Transverse colon (tissue), 4 donors: ENCODE measurements at regions not wholly inside any gene's neighbourhood (a gene's known extent, or its start where the extent isn't known, plus 50 kb on each side); places are given as distances from the start of the nearest gene placed in this dataset.

Experiments used
- DNase-seq: peaks from one replicate; pipeline ENCODE4 v3.0.0-alpha.2; 2019
- H3K27ac ChIP-seq, 4 donors: fragments of 200-600 bp; sonication (generic); 2 replicates each; pipeline ENCODE4 v1.5.1; 2016 to 2018; ENCODE audit warnings: inconsistent platforms in 4 of 4
- H3K27me3 ChIP-seq: fragments of 200-600 bp; sonication (generic); 2 replicates; pipeline ENCODE4 v1.5.1; 2017; ENCODE audit warnings: inconsistent platforms
- H3K36me3 ChIP-seq, 4 donors: fragments of 200-600 bp; sonication (generic); 2 replicates each; pipeline ENCODE4 v1.5.1; 2017 to 2019; ENCODE audit warnings: inconsistent platforms in 4 of 4
- H3K4me1 ChIP-seq, 4 donors: fragments of 200-600 bp; sonication (generic); 2 replicates each; pipeline ENCODE4 v1.5.1; 2017 to 2020; ENCODE audit warnings: inconsistent platforms in 4 of 4
- H3K4me3 ChIP-seq, 4 donors: fragments of 200-600 bp; sonication (generic); 1 replicate in 1 of 4; 2 replicates in 3 of 4; pipeline versions ENCODE4 v1.5.1 to v1.6.1; 2017 to 2019; ENCODE audit warnings: inconsistent platforms in 4 of 4
- H3K9me3 ChIP-seq, 2 donors: fragments of 200-600 bp; sonication (generic); 2 replicates each; pipeline ENCODE4 v1.5.1; 2017 to 2019; ENCODE audit warnings: inconsistent platforms in 2 of 2
- CTCF ChIP-seq, 5 experiments: fragments of 200-600 bp in 3 of 5; fragments of 450-650 bp in 2 of 5; sonication (generic) in 3 of 5; IDR thresholded peaks; 1 replicate in 2 of 5; 2 replicates in 3 of 5; pipeline ENCODE4 v1.5.1; 2016 to 2017; ENCODE audit warnings: antibody characterized with exemption in 5 of 5, inconsistent platforms in 3 of 5, mild to moderate bottlenecking in 2 of 5, moderate library complexity in 1 of 5
- EP300 ChIP-seq: sonication (generic); formaldehyde crosslinking; IDR thresholded peaks from one replicate; pipeline ENCODE4 v1.6.1; 2017; ENCODE audit warnings: antibody characterized with exemption, low read depth
- POLR2A ChIP-seq: fragments of 450-650 bp; IDR thresholded peaks from one replicate; pipeline ENCODE4 v1.6.1; 2016; ENCODE audit warnings: antibody characterized with exemption, mild to moderate bottlenecking, moderate library complexity
- POLR2AphosphoS5 ChIP-seq, 3 donors: sonication (generic); formaldehyde crosslinking; IDR thresholded peaks; one replicate each; pipeline ENCODE4 v1.6.1; 2016; ENCODE audit warnings: antibody characterized with exemption in 3 of 3
- WGBS, 2 donors: methylation state at CpG; one replicate each; pipeline ENCODE4 v1.1.5; 2018; ENCODE audit warnings: low coverage in 1 of 2; 5-methylcytosine and 5-hydroxymethylcytosine counted together
- in situ Hi-C, 4 donors: fragments of 200-750 bp; cut with MboI; loops; one replicate each; pipeline versions ENCODE4 v1.15.0 to v1.15.1; 2017; ENCODE audit warnings: low sequenced_read_pairs in 3 of 4, low pct_ligation_motif_present in 1 of 4, low pct_unique_long_range_greater_than_20kb in 1 of 4
- intact Hi-C: fragments of 100-400 bp; cut with DNase I; formaldehyde crosslinking; loops from one replicate; pipeline ENCODE4 v1.15.1; 2023; ENCODE audit warnings: low total_unique reads

- Histone ChIP-seq H3K36me3 (no peaks in the 10 kb centered on the region), H3K27me3 (no peaks in the 10 kb centered on the region), H3K9me3 (no peaks in the 10 kb centered on the region), H3K4me1 (no peaks in the 10 kb centered on the region), H3K4me3 (no peak overlapping the region), H3K27ac (no peak overlapping the region)
- no peak for DNase-seq
- intact Hi-C loops = no loop called here
- in situ Hi-C loops = no loop called here
- TF ChIP-seq POLR2A = no peak
- TF ChIP-seq EP300 = no peak
- no peak for TF ChIP-seq POLR2AphosphoS5 (IDR thresholded peaks at IDR 0.05)
- no peak for TF ChIP-seq CTCF (IDR thresholded peaks at IDR 0.05)
- 86% methylated on average over 3 of the region's 3 CpGs; no CpG with 5 or more reads in 1 of the 2 donors for WGBS, 2 donors
Measured at GRCh38 chr20:57951549-57951948, 241.7 kb upstream of the PMEPA1 start.

GRCh38 chr20:57950764-57951485, 241.1 kb upstream of the PMEPA1 start:
- TF ChIP-seq POLR2AphosphoS5 (IDR thresholded peaks at IDR 0.05) = no peak
- H3K27me3 ChIP-seq = no peaks in the 10 kb centered on the region
- in situ Hi-C loops = no loop called here
- H3K9me3 ChIP-seq = no peaks in the 10 kb centered on the region
- no peak overlapping the region for H3K27ac ChIP-seq
- DNase-seq = no peak
- no peaks in the 10 kb centered on the region for H3K4me1 ChIP-seq
- H3K4me3 ChIP-seq = no peak overlapping the region
- intact Hi-C loops = no loop called here
- no peaks in the 10 kb centered on the region for H3K36me3 ChIP-seq
- WGBS, 2 donors = 85 to 92% methylated on average over 2 to 14 of the region's 14 CpGs

GRCh38 chr20:57948180-57948955, 238.6 kb upstream of the PMEPA1 start:
- peak overlapping the region in 1 of 4 donors; percentile 19 for H3K27ac ChIP-seq
- in situ Hi-C loops = no loop called here
- no peaks in the 10 kb centered on the region for H3K27me3 ChIP-seq
- intact Hi-C loops = no loop called here
- DNase-seq = no peak
- no peaks in the 10 kb centered on the region for H3K36me3 ChIP-seq
- H3K9me3 ChIP-seq = no peaks in the 10 kb centered on the region
- WGBS, 2 donors = 86 to 91% methylated on average over 5 to 9 of the region's 9 CpGs
- no peak for TF ChIP-seq POLR2AphosphoS5 (IDR thresholded peaks at IDR 0.05)
- TF ChIP-seq EP300 = no peak
- no peak for TF ChIP-seq CTCF (IDR thresholded peaks at IDR 0.05)
- TF ChIP-seq POLR2A = no peak
- H3K4me1 ChIP-seq = no peaks in the 10 kb centered on the region
- no peak overlapping the region for H3K4me3 ChIP-seq

GRCh38 chr20:57947421-57948179, 237.8 kb upstream of the PMEPA1 start:
- TF ChIP-seq EP300 (no peak), POLR2A (no peak), POLR2AphosphoS5 (IDR thresholded peaks at IDR 0.05) (no peak), CTCF (IDR thresholded peaks at IDR 0.05) (no peak)
- H3K9me3 ChIP-seq = no peaks in the 10 kb centered on the region
- no peaks in the 10 kb centered on the region for H3K36me3 ChIP-seq
- no peak for DNase-seq
- H3K4me3 ChIP-seq = no peak overlapping the region
- no peaks in the 10 kb centered on the region for H3K4me1 ChIP-seq
- in situ Hi-C loops = no loop called here
- H3K27ac ChIP-seq = peak overlapping the region in 1 of 4 donors; percentile 4
- intact Hi-C loops = no loop called here
- H3K27me3 ChIP-seq = no peaks in the 10 kb centered on the region
- 69 to 77% methylated on average over 10 to 16 of the region's 16 CpGs for WGBS, 2 donors
